SK-N-SH treated with all-trans-retinoic acid at 6 μM for 48 hours (cell line): ENCODE measurements at regions not wholly inside any gene's neighbourhood (a gene's known extent, or its start where the extent isn't known, plus 50 kb on each side); places are given as distances from the start of the nearest gene placed in this dataset.

ENCODE experiments used
- ATAC-seq: fragments of 200-7000 bp; cut with Tn5 transposase; 3 replicates; pipeline ENCODE4 v1.9.1; 2020; ENCODE audit warnings: mild to moderate bottlenecking, moderate library complexity
- ARNTL ChIP-seq: fragments of 450-650 bp; formaldehyde crosslinking; IDR thresholded peaks from 2 replicates; pipeline ENCODE4 v1.5.0; 2020; ENCODE audit warnings: low read depth, mild to moderate bottlenecking, moderate library complexity, borderline replicate concordance
- BACH2 ChIP-seq: fragments of 250-450 bp; sonication (Bioruptor Pico); IDR thresholded peaks from 2 replicates; pipeline ENCODE4 v1.9.0; 2021; ENCODE audit warnings: mild to moderate bottlenecking, borderline replicate concordance
- CREB5 ChIP-seq: fragments of 250-450 bp; sonication (Bioruptor Pico); IDR thresholded peaks from 2 replicates; pipeline ENCODE4 v1.5.1; 2020; ENCODE audit warnings: low read depth, mild to moderate bottlenecking, moderate library complexity
- CSDC2 ChIP-seq: fragments of 250-450 bp; sonication (Bioruptor Pico); IDR thresholded peaks from 2 replicates; pipeline ENCODE4 v1.5.0; 2020; ENCODE audit warnings: mild to moderate bottlenecking, moderate library complexity
- CSRNP3 ChIP-seq: fragments of 250-450 bp; sonication (Bioruptor Pico); IDR thresholded peaks from 2 replicates; pipeline ENCODE4 v1.5.1; 2021; ENCODE audit warnings: mild to moderate bottlenecking, moderate library complexity
- ESRRG ChIP-seq: fragments of 250-450 bp; sonication (Bioruptor Pico); IDR thresholded peaks from 2 replicates; pipeline ENCODE4 v1.6.1; 2021; ENCODE audit warnings: mild to moderate bottlenecking
- GLIS3 ChIP-seq: fragments of 250-450 bp; sonication (Bioruptor Pico); IDR thresholded peaks from 2 replicates; pipeline ENCODE4 v1.5.0; 2020; ENCODE audit warnings: mild to moderate bottlenecking, moderate library complexity
- OSR1 ChIP-seq: fragments of 250-450 bp; sonication (Bioruptor Pico); IDR thresholded peaks from 2 replicates; pipeline ENCODE4 v1.8.0; 2022; ENCODE audit warnings: moderate library complexity, mild to moderate bottlenecking, inconsistent platforms
- PATZ1 ChIP-seq: fragments of 250-450 bp; sonication (Bioruptor Pico); IDR thresholded peaks from 2 replicates; pipeline ENCODE4 v1.8.0; 2020; ENCODE audit warnings: mild to moderate bottlenecking, moderate library complexity, borderline replicate concordance
- POU6F1 ChIP-seq: fragments of 250-450 bp; sonication (Bioruptor Pico); IDR thresholded peaks from 2 replicates; pipeline ENCODE4 v1.8.0; 2021; ENCODE audit warnings: low read depth, mild to moderate bottlenecking, moderate library complexity, borderline replicate concordance
- PPARA ChIP-seq: fragments of 250-450 bp; sonication (Bioruptor Pico); IDR thresholded peaks from 2 replicates; pipeline ENCODE4 v1.5.0; 2020; ENCODE audit warnings: mild to moderate bottlenecking, borderline replicate concordance
- RARB ChIP-seq: fragments of 250-450 bp; sonication (Bioruptor Pico); IDR thresholded peaks from 2 replicates; pipeline ENCODE4 v1.8.0; 2021; ENCODE audit warnings: mild to moderate bottlenecking, moderate library complexity
- SNAI2 ChIP-seq: fragments of 250-450 bp; sonication (Bioruptor Pico); IDR thresholded peaks from 2 replicates; pipeline ENCODE4 v1.5.0; 2020; ENCODE audit warnings: mild to moderate bottlenecking, moderate library complexity
- TCF4 ChIP-seq: fragments of 250-450 bp; sonication (Bioruptor Pico); IDR thresholded peaks from 2 replicates; pipeline ENCODE4 v1.8.0; 2021; ENCODE audit warnings: mild to moderate bottlenecking, moderate library complexity, borderline replicate concordance
- TOX ChIP-seq: fragments of 250-450 bp; sonication (Bioruptor Pico); IDR thresholded peaks from 2 replicates; pipeline ENCODE4 v1.8.0; 2021; ENCODE audit warnings: mild to moderate bottlenecking, moderate library complexity, borderline replicate concordance
- TSHZ2 ChIP-seq: fragments of 250-450 bp; sonication (Bioruptor Pico); IDR thresholded peaks from 2 replicates; pipeline ENCODE4 v1.5.0; 2020; ENCODE audit warnings: mild to moderate bottlenecking, moderate library complexity
- ZC3H10 ChIP-seq: fragments of 250-450 bp; sonication (Bioruptor Pico); IDR thresholded peaks from 2 replicates; pipeline ENCODE4 v1.5.1; 2021; ENCODE audit warnings: mild to moderate bottlenecking, moderate library complexity
- ZFP3 ChIP-seq: fragments of 250-450 bp; sonication (Bioruptor Pico); IDR thresholded peaks from 2 replicates; pipeline ENCODE4 v1.5.0; 2020; ENCODE audit warnings: mild to moderate bottlenecking, moderate library complexity
- ZFP30 ChIP-seq: fragments of 450-650 bp; formaldehyde crosslinking; IDR thresholded peaks from 2 replicates; pipeline ENCODE4 v1.5.0; 2022; ENCODE audit warnings: mild to moderate bottlenecking, moderate library complexity
- ZNF565 ChIP-seq: fragments of 450-650 bp; formaldehyde crosslinking; conservative IDR thresholded peaks from 2 replicates; pipeline ENCODE4 v1.5.0; 2020; ENCODE audit warnings: low read depth, mild to moderate bottlenecking, moderate library complexity
- ZNF70 ChIP-seq: fragments of 450-650 bp; formaldehyde crosslinking; IDR thresholded peaks from 2 replicates; pipeline ENCODE4 v1.5.0; 2020; ENCODE audit warnings: mild to moderate bottlenecking, moderate library complexity
- ZNF8 ChIP-seq: fragments of 450-650 bp; formaldehyde crosslinking; IDR thresholded peaks from 2 replicates; pipeline ENCODE4 v1.5.0; 2020; ENCODE audit warnings: mild to moderate bottlenecking, moderate library complexity

GRCh38 chr7:26044320-26044719 lies 107.7 kb upstream of the NFE2L3 start:
- no peak for ATAC-seq
- TF ChIP-seq PATZ1 (CRISPR knock-in tag) (no peak), POU6F1 (CRISPR knock-in tag) (no peak), CSDC2 (CRISPR knock-in tag) (no peak), SNAI2 (no peak), TCF4 (CRISPR knock-in tag) (no peak)

GRCh38 chr7:26046150-26046549 lies 105.8 kb upstream of the NFE2L3 start:
- TF ChIP-seq OSR1 (CRISPR knock-in tag) (no peak), BACH2 (CRISPR knock-in tag) (no peak), ZFP30 (CRISPR knock-in tag) (no peak), CSDC2 (CRISPR knock-in tag) (no peak), PPARA (no peak), ZNF8 (CRISPR knock-in tag) (no peak), ZFP3 (CRISPR knock-in tag) (no peak), RARB (CRISPR knock-in tag) (no peak), ZNF70 (CRISPR knock-in tag) (no peak), ZC3H10 (no peak), ZNF565 (no peak), ARNTL (CRISPR knock-in tag) (no peak), PATZ1 (CRISPR knock-in tag) (no peak)
- ATAC-seq, result no peak

- TF ChIP-seq POU6F1 (CRISPR knock-in tag), result no peak
- no peak for TF ChIP-seq PPARA
- TF ChIP-seq ARNTL (CRISPR knock-in tag), result no peak
- TF ChIP-seq ESRRG, result no peak
- no peak for TF ChIP-seq TOX (CRISPR knock-in tag)
- no peak for TF ChIP-seq ZFP30 (CRISPR knock-in tag)
- no peak for TF ChIP-seq TSHZ2
- no peak for TF ChIP-seq ZC3H10
- TF ChIP-seq CSDC2 (CRISPR knock-in tag), result no peak
- no peak for TF ChIP-seq RARB (CRISPR knock-in tag)
- TF ChIP-seq CSRNP3 (CRISPR knock-in tag), result no peak
- TF ChIP-seq SNAI2, result no peak
- no peak for TF ChIP-seq GLIS3 (CRISPR knock-in tag)
- no peak for TF ChIP-seq ZNF8 (CRISPR knock-in tag)
- no peak for TF ChIP-seq ZNF70 (CRISPR knock-in tag)
- no peak for TF ChIP-seq CREB5 (CRISPR knock-in tag)
- ATAC-seq, result no peak
Observed at GRCh38 chr7:26046878-26047277, 105.1 kb upstream of the NFE2L3 start.
